Neural cell (in vitro differentiated cells): ENCODE measurements at regions not wholly inside any gene's neighbourhood (a gene's known extent, or its start where the extent isn't known, plus 50 kb on each side); places are given as distances from the start of the nearest gene placed in this dataset.

Experiments
- H2AFZ ChIP-seq: fragments of 200-600, 300-800 bp; sonication (generic), shearing (Covaris generic); 2 replicates; pipeline ENCODE4 v1.6.0; 2014; ENCODE audit warnings: low read depth, mild to moderate bottlenecking, antibody characterized with exemption, low read length, moderate library complexity
- H3F3A ChIP-seq: fragments of 200-600 bp; shearing (Covaris generic); 2 replicates; pipeline ENCODE4 v1.6.1; 2016; ENCODE audit warnings: mild to moderate bottlenecking, moderate library complexity, mixed read lengths, antibody characterized with exemption, low read length; ENCODE audit not compliant: insufficient read depth, poor library complexity, severe bottlenecking
- H3K27ac ChIP-seq: fragments of 200-600, 300-800 bp; sonication (generic), shearing (Covaris generic); 2 replicates; pipeline ENCODE4 v1.5.1; 2014; ENCODE audit warnings: mild to moderate bottlenecking, low read length, moderate library complexity
- H3K27me3 ChIP-seq: fragments of 300-800, 200-600 bp; sonication (generic), shearing (Covaris generic); 2 replicates; pipeline ENCODE4 v1.6.0; 2014; ENCODE audit warnings: mild to moderate bottlenecking, low read depth, low read length, moderate library complexity; ENCODE audit not compliant: insufficient read depth
- H3K36me3 ChIP-seq: fragments of 300-800, 200-600 bp; sonication (generic), shearing (Covaris generic); 2 replicates; pipeline ENCODE4 v1.5.1; 2014; ENCODE audit warnings: mild to moderate bottlenecking, antibody characterized with exemption, low read length, moderate library complexity; ENCODE audit not compliant: insufficient read depth
- H3K4me2 ChIP-seq: fragments of 300-800, 200-600 bp; sonication (generic), shearing (Covaris generic); 2 replicates; pipeline ENCODE4 v1.6.0; 2014; ENCODE audit warnings: mild to moderate bottlenecking, low read length
- H3K4me3 ChIP-seq: fragments of 300-800, 200-600 bp; sonication (generic), shearing (Covaris generic); 2 replicates; pipeline ENCODE4 v1.5.1; 2014; ENCODE audit warnings: mild to moderate bottlenecking, low read length, moderate library complexity
- H3K79me2 ChIP-seq: fragments of 200-600 bp; shearing (Covaris generic); replicated peaks from 2 replicates; pipeline ENCODE4 v1.6.0; 2014; ENCODE audit warnings: mild to moderate bottlenecking, low read length, moderate library complexity; ENCODE audit not compliant: insufficient read depth
- H3K9ac ChIP-seq: fragments of 300-800, 200-600 bp; sonication (generic), shearing (Covaris generic); 2 replicates; pipeline ENCODE4 v1.6.1; 2016; ENCODE audit warnings: mild to moderate bottlenecking, low read length, mixed read lengths
- H3K9me2 ChIP-seq: fragments of 200-600 bp; shearing (Covaris generic); 2 replicates; pipeline ENCODE4 v1.6.1; 2016; ENCODE audit warnings: mild to moderate bottlenecking, low read length, mixed read lengths; ENCODE audit not compliant: insufficient read depth
- H3K9me3 ChIP-seq: fragments of 200-600, 300-800 bp; sonication (generic), shearing (Covaris generic); 2 replicates; pipeline ENCODE4 v1.6.1; 2016; ENCODE audit warnings: mild to moderate bottlenecking, mixed run types, low read length, moderate library complexity, mixed read lengths
- H4K20me1 ChIP-seq: fragments of 200-600 bp; shearing (Covaris generic); 2 replicates; pipeline ENCODE4 v1.6.1; 2016; ENCODE audit warnings: mild to moderate bottlenecking, mixed run types; ENCODE audit not compliant: insufficient read depth
- EP300 ChIP-seq: fragments of 450-650 bp; conservative IDR thresholded peaks from 2 replicates; pipeline ENCODE4 v1.6.1; 2014; ENCODE audit warnings: antibody characterized with exemption, mild to moderate bottlenecking, moderate library complexity; ENCODE audit not compliant: poor library complexity, severe bottlenecking
- EZH2 ChIP-seq: fragments of 200-600, 300-800 bp; shearing (Covaris generic), sonication (generic); IDR thresholded peaks from 2 replicates; pipeline ENCODE4 v1.6.1; 2014; ENCODE audit warnings: antibody characterized with exemption, low read length, borderline replicate concordance, mild to moderate bottlenecking; ENCODE audit not compliant: insufficient read depth, poor library complexity, severe bottlenecking
- MXI1 ChIP-seq: fragments of 450-650 bp; conservative IDR thresholded peaks from 2 replicates; pipeline ENCODE4 v1.6.1; 2014; ENCODE audit warnings: antibody characterized with exemption, mild to moderate bottlenecking; ENCODE audit not compliant: poor library complexity, severe bottlenecking
- POLR2AphosphoS5 ChIP-seq: IDR thresholded peaks from 2 replicates; pipeline ENCODE4 v1.6.1; 2012
- RAD21 ChIP-seq: fragments of 450-650 bp; conservative IDR thresholded peaks from 2 replicates; pipeline ENCODE4 v1.6.1; 2014; ENCODE audit warnings: antibody characterized with exemption, mild to moderate bottlenecking, moderate library complexity
- REST ChIP-seq: IDR thresholded peaks from 2 replicates; pipeline ENCODE4 v1.6.1; 2012; ENCODE audit warnings: borderline replicate concordance
- SMC3 ChIP-seq: fragments of 450-650 bp; conservative IDR thresholded peaks from 2 replicates; pipeline ENCODE4 v1.6.1; 2014; ENCODE audit warnings: antibody characterized with exemption, mild to moderate bottlenecking, moderate library complexity; ENCODE audit not compliant: poor library complexity
- TAF1 ChIP-seq: IDR thresholded peaks from 2 replicates; pipeline ENCODE4 v1.6.1; 2012; ENCODE audit warnings: low read depth
- TF ChIP-seq, protein P1 (sequence below): fragments of 450-650 bp; IDR thresholded peaks from 2 replicates; pipeline ENCODE4 v1.5.1; 2014; ENCODE audit warnings: antibody characterized with exemption, mild to moderate bottlenecking, moderate library complexity; ENCODE audit not compliant: poor library complexity, severe bottlenecking

DNA sequence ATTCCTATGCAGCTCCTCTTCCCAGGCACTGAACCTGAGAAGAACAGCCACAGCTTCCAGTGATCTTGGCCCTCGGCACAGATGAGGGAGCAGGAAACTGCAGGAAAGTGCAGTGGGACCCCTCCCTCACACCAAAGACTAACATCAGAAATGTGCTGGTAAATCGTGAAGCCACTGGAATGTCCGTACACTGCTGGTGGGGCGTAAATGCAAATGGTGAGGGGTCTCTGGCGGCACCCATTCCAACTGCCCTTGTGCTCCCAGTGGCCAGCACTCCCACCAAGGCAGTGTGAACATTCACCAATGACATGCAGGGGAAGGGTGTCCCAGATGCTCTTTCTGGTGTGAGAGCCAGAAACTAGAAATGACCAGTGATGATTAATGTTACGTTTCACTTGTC lies 574.0 kb downstream of the BRD1 start:
- Histone ChIP-seq H4K20me1 (no peaks in the 10 kb centered on the region), H3K9ac (no peak overlapping the region), H3K9me2 (no peaks in the 10 kb centered on the region), H3K27ac (no peak overlapping the region), H3K27me3 (no peaks in the 10 kb centered on the region), H3F3A (no peaks in the 10 kb centered on the region), H2AFZ (no peak overlapping the region), H3K4me3 (no peak overlapping the region), H3K36me3 (no peaks in the 10 kb centered on the region), H3K79me2 (no peaks in the 10 kb centered on the region), H3K9me3 (no peaks in the 10 kb centered on the region), H3K4me2 (no peak overlapping the region)
- TF ChIP-seq REST (no peak), POLR2AphosphoS5 (no peak), MXI1 (no peak), RAD21 (no peak), EP300 (no peak), EZH2 (no peak), SMC3 (no peak), TAF1 (no peak)
- TF ChIP-seq, protein P1, sequence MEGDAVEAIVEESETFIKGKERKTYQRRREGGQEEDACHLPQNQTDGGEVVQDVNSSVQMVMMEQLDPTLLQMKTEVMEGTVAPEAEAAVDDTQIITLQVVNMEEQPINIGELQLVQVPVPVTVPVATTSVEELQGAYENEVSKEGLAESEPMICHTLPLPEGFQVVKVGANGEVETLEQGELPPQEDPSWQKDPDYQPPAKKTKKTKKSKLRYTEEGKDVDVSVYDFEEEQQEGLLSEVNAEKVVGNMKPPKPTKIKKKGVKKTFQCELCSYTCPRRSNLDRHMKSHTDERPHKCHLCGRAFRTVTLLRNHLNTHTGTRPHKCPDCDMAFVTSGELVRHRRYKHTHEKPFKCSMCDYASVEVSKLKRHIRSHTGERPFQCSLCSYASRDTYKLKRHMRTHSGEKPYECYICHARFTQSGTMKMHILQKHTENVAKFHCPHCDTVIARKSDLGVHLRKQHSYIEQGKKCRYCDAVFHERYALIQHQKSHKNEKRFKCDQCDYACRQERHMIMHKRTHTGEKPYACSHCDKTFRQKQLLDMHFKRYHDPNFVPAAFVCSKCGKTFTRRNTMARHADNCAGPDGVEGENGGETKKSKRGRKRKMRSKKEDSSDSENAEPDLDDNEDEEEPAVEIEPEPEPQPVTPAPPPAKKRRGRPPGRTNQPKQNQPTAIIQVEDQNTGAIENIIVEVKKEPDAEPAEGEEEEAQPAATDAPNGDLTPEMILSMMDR = no peak

DNA sequence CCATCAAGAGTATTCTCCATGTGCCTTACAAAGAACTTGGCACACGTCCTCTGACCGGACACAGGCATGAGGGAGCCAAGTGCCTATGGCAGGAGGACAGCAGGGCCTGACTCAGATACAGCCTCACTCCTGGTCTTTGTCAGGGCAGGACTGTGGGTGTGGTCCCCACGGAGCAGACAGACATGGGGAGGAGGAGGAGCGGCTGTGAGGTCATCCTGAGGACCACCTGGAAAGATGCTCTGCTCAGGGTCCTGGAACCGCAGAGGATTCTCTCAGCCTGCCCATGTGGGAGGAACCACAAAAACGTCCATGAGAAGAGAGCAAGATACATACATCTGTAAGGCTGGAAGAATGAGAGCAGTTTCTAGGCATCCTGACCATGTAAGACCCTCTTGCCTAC lies 576.3 kb downstream of the BRD1 start:
- Histone ChIP-seq H3K27ac (no peak overlapping the region), H3K9me2 (no peaks in the 10 kb centered on the region), H3K4me3 (no peak overlapping the region), H3F3A (no peaks in the 10 kb centered on the region), H2AFZ (no peak overlapping the region), H3K27me3 (no peaks in the 10 kb centered on the region), H3K9ac (no peak overlapping the region), H3K36me3 (no peaks in the 10 kb centered on the region), H3K79me2 (no peaks in the 10 kb centered on the region), H3K9me3 (no peaks in the 10 kb centered on the region), H3K4me2 (no peak overlapping the region), H4K20me1 (no peaks in the 10 kb centered on the region)
- TF ChIP-seq SMC3 = no peak
- TF ChIP-seq REST = no peak
- TF ChIP-seq EZH2 = no peak
- no peak for TF ChIP-seq RAD21
- TF ChIP-seq MXI1 = no peak
- no peak for TF ChIP-seq TAF1
